Body of pancreas (tissue), 4 donors: ENCODE measurements at regions not wholly inside any gene's neighbourhood (a gene's known extent, or its start where the extent isn't known, plus 50 kb on each side); places are given as distances from the start of the nearest gene placed in this dataset.

Source experiments
- ATAC-seq: fragments of 150-250 bp; one replicate; pipeline ENCODE4 v1.9.1; 2016
- DNase-seq, 4 donors: peaks; one replicate each; pipeline ENCODE4 v3.0.0-alpha.2; 2019
- H3K27ac ChIP-seq, 4 donors: fragments of 200-600 bp; sonication (generic); 1 replicate in 3 of 4; 2 replicates in 1 of 4; pipeline versions ENCODE4 v1.5.1 to v1.6.1; 2016 to 2019; ENCODE audit warnings: mild to moderate bottlenecking in 1 of 4, mixed read lengths in 1 of 4, moderate library complexity in 1 of 4
- H3K27me3 ChIP-seq, 2 donors: fragments of 200-600 bp; sonication (generic); one replicate each; pipeline ENCODE4 v1.6.0; 2016; ENCODE audit warnings: mild to moderate bottlenecking in 1 of 2
- H3K36me3 ChIP-seq, 2 donors: fragments of 200-600 bp; sonication (generic); replicated peaks in 1 of 2; 2 replicates each; pipeline ENCODE4 v1.5.1; 2016; ENCODE audit warnings: low read depth in 2 of 2; ENCODE audit not compliant: insufficient read depth in 1 of 2
- H3K4me1 ChIP-seq: fragments of 200-600 bp; sonication (generic); one replicate; pipeline ENCODE4 v1.6.0; 2016
- H3K4me3 ChIP-seq, 2 donors: fragments of 200-600 bp; sonication (generic); 1 replicate in 1 of 2; 2 replicates in 1 of 2; pipeline ENCODE4 v1.5.1; 2016 to 2019
- H3K9me3 ChIP-seq, 3 donors: fragments of 200-600 bp; sonication (generic); 1 replicate in 2 of 3; 2 replicates in 1 of 3; pipeline ENCODE4 v1.5.1; 2016
- CTCF ChIP-seq, 7 experiments: fragments of 450-650 bp in 4 of 7; fragments of 200-600 bp in 3 of 7; sonication (generic) in 3 of 7; IDR thresholded peaks; one replicate each; pipeline ENCODE4 v1.5.1; 2016 to 2019; ENCODE audit warnings: antibody characterized with exemption in 7 of 7
- POLR2A ChIP-seq, 3 donors: fragments of 450-650 bp; IDR thresholded peaks; one replicate each; pipeline ENCODE4 v1.6.1; 2016; ENCODE audit warnings: antibody characterized with exemption in 3 of 3, mild to moderate bottlenecking in 2 of 3
- WGBS, 2 donors: methylation state at CpG; one replicate each; pipeline ENCODE4 v1.1.5; 2017; 5-methylcytosine and 5-hydroxymethylcytosine counted together
- intact Hi-C: fragments of 100-400 bp; cut with DNase I; formaldehyde crosslinking; loops from one replicate; pipeline ENCODE4 v1.15.1; 2023

GRCh38 chr14:81709681-81710080 lies 176.0 kb upstream of the SEL1L start:
- H3K4me1 ChIP-seq: peaks cover 6% of the 10 kb centered on the region
- 47 to 49% methylated on average over 6 of the region's 6 CpGs for WGBS, 2 donors
- TF ChIP-seq CTCF (IDR thresholded peaks at IDR 0.05) (no peak), POLR2A (IDR thresholded peaks at IDR 0.05) (no peak)
- H3K27ac ChIP-seq: no peak overlapping the region
- DNase-seq (no peak), ATAC-seq (no peak)
- no peaks in the 10 kb centered on the region for H3K27me3 ChIP-seq
- intact Hi-C loops: no loop called here
- no peaks in the 10 kb centered on the region for H3K36me3 ChIP-seq
- no peaks in the 10 kb centered on the region for H3K9me3 ChIP-seq
- no peak overlapping the region for H3K4me3 ChIP-seq

DNA sequence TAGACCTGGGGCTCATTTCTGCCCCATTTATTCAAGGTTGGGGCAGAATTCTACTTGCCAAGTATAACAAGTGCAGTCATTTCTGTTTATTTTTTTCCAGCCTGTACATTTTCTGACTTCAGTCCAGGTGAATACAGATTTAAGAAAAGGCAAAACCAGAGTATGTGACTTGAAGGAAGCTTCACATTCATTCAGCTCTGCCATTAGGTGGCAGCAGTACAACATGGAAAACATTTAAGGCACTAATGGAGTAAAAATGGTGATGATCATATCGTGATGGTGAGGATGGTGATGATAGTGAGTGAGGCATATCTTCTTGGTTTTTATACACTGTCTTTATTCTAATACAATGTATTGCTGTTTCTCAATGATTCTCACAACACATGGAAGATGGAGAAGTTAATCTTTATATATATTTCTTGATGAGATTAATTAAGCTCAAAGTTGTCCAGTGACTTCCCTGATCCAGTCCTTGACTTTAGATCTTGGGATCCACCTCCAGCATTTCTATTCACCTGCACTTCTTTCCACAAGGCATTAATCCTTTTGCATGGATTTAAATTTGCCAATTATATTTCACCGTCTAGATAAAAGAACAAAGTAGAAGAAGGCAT lies 176.7 kb upstream of the SEL1L start:
- no peaks in the 10 kb centered on the region for H3K36me3 ChIP-seq
- 45 to 49% methylated on average over 2 of the region's 2 CpGs for WGBS, 2 donors
- no peak overlapping the region for H3K4me3 ChIP-seq
- H3K27me3 ChIP-seq: no peaks in the 10 kb centered on the region
- TF ChIP-seq CTCF (IDR thresholded peaks at IDR 0.05): peak; percentile 35 to 79 (median 73)
- no peak for TF ChIP-seq POLR2A (IDR thresholded peaks at IDR 0.05)
- ATAC-seq: peak; percentile 70
- H3K4me1 ChIP-seq: peaks cover 6% of the 10 kb centered on the region
- peak; percentile 22 to 44 (median 30) for DNase-seq
- intact Hi-C loops: no loop called here
- H3K27ac ChIP-seq: no peak overlapping the region
- no peaks in the 10 kb centered on the region for H3K9me3 ChIP-seq

DNA sequence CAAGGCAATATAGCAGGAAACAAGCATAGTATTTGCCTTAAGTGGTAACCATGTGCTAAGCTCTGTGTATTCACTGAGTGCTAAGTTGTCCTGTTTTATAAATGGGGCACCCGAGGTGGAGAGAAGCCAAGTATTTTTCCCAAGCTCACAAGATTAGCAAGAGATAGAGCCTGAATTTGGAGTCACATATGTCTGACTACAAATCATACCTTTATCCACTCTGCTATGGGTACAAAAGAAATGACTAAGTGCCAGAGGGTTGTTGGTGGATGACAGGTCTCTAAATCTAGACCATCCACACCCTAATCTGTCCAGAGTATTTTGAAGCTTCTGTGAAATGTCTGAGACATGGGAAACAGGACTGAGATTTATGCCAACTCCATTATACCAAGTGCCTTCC lies 182.1 kb upstream of the SEL1L start:
- H3K27me3 ChIP-seq: no peaks in the 10 kb centered on the region
- 42 to 55% methylated on average over 1 of the region's 1 CpG for WGBS, 2 donors
- H3K36me3 ChIP-seq: no peaks in the 10 kb centered on the region
- TF ChIP-seq POLR2A (IDR thresholded peaks at IDR 0.05) (no peak), CTCF (IDR thresholded peaks at IDR 0.05) (no peak)
- no peak for ATAC-seq
- no peaks in the 10 kb centered on the region for H3K4me1 ChIP-seq
- intact Hi-C loops: no loop called here
- DNase-seq: no peak
- H3K9me3 ChIP-seq: no peaks in the 10 kb centered on the region
- H3K27ac ChIP-seq: no peak overlapping the region
- H3K4me3 ChIP-seq: no peak overlapping the region

DNA sequence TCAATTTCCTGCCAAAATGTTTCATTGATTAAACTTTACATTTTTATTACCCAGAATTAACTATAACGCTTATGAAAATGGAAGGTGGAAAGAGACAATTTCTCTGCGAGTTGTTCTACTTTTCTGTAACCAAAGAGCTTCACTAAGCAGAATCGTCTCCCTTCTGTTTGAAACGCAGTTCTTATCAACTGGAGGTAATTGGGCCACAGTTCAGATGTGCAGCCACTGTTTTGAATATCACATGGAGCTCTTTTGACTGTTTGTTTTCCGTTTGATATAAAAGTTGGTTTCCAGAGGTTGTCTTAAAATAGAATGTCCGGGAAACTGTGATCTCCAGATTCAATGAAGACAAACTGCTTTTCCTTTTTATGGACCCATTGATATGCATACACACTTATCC lies 183.3 kb upstream of the SEL1L start:
- 20 to 33% methylated on average over 6 of the region's 6 CpGs for WGBS, 2 donors
- H3K9me3 ChIP-seq: no peaks in the 10 kb centered on the region
- H3K36me3 ChIP-seq: no peaks in the 10 kb centered on the region
- TF ChIP-seq POLR2A (IDR thresholded peaks at IDR 0.05): no peak
- no peak for TF ChIP-seq CTCF (IDR thresholded peaks at IDR 0.05)
- H3K27me3 ChIP-seq: no peaks in the 10 kb centered on the region
- no peak for DNase-seq
- H3K4me3 ChIP-seq: no peak overlapping the region
- H3K27ac ChIP-seq: no peak overlapping the region
- intact Hi-C loops: no loop called here
- no peaks in the 10 kb centered on the region for H3K4me1 ChIP-seq
- no peak for ATAC-seq

- no peak for TF ChIP-seq POLR2A (IDR thresholded peaks at IDR 0.05)
- no peak for TF ChIP-seq CTCF (IDR thresholded peaks at IDR 0.05)
- DNase-seq (no peak), ATAC-seq (no peak)
- no peaks in the 10 kb centered on the region for H3K27me3 ChIP-seq
- WGBS, 2 donors: 82% methylated on average over 2 of the region's 2 CpGs
- no peaks in the 10 kb centered on the region for H3K36me3 ChIP-seq
- peaks cover 10% of the 10 kb centered on the region for H3K4me1 ChIP-seq
- H3K27ac ChIP-seq: no peak overlapping the region
- H3K4me3 ChIP-seq: no peak overlapping the region
- intact Hi-C loops: no loop called here
- H3K9me3 ChIP-seq: no peaks in the 10 kb centered on the region
Observed at GRCh38 chr14:81723956-81724355, 190.3 kb upstream of the SEL1L start.
